ENCODE measurements at regions not wholly inside any gene's neighbourhood (a gene's known extent, or its start where the extent isn't known, plus 50 kb on each side); places are given as distances from the start of the nearest gene placed in this dataset.

DNA sequence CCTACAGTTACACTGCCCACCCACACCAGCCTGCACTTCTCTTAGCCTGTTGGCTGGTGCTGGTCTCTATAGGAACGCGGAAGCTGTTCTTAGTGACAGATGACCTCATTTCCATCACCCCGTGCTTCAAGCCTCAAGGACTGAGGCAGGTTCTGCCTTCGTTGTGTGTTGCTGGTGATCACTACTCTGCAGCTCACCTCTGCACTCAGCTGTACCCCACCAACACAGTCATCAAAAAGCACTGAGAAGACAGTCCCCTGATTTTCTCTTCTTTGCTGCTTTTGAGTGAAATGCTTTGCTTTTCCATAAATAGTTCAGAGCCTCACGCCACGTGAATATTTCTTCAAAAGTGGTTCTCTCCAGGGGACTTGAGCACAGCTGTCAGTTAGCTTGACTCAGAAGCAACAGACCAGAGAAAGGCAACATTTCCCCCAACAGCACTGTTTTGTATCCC lies 225.7 kb upstream of the CCDC150 start:
- TF ChIP-seq EZH2 (IDR thresholded peaks at IDR 0.05) (no peak), CTCF (IDR thresholded peaks at IDR 0.05) (no peak), EZH2phosphoT487 (IDR thresholded peaks at IDR 0.05) (no peak)
- Histone ChIP-seq H3F3A (ENCODE audit: low read depth) (no peaks in the 10 kb centered on the region), H3K36me3 (no peaks in the 10 kb centered on the region), H3K9me3 (ENCODE audit: low read depth) (no peaks in the 10 kb centered on the region), H3K4me1 (no peaks in the 10 kb centered on the region), H3K27ac (no peak overlapping the region), H3K4me3 (no peak overlapping the region), H3K79me2 (ENCODE audit: low read depth) (no peaks in the 10 kb centered on the region), H4K20me1 (ENCODE audit: low read depth) (no peaks in the 10 kb centered on the region), H3K9ac (no peak overlapping the region), H3K27me3 (no peaks in the 10 kb centered on the region), H3K4me2 (no peak overlapping the region), H2AFZ (replicated peaks) (no peak overlapping the region)
- Mint-ChIP-seq H3K27ac (peak overlapping the region; percentile 64), H3K27me3 (ENCODE audit: insufficient read depth, low read depth) (no peaks in the 10 kb centered on the region), H3K36me3 (peaks cover 3% of the 10 kb centered on the region), H3K4me3 (no peak overlapping the region), H3K4me1 (peaks cover 9% of the 10 kb centered on the region), H3K9me3 (no peaks in the 10 kb centered on the region)
- no peak for DNase-seq (ENCODE audit: low spot score)

DNA sequence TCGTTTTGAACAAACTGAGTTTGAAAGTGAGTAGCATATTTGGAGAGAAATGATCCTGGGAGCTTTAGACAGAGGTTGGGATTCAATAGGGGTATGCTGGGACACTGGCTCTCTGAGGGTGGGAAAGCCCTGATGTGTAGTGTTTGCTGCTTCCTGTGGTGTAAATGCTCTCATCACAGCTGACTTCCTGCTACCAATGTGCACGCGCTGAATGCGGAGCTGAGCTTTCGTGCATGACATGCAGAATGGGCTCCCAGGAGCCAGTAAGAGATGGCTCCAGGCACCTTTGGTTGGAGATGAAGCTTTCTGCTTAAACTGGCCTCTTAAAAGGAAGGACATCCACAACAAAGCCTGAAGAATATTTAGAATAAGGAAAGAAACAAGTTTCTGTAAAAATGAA lies 224.1 kb upstream of the CCDC150 start:
- H3K4me1 ChIP-seq = no peaks in the 10 kb centered on the region
- no peak overlapping the region for H3K4me2 ChIP-seq
- H3K9me3 Mint-ChIP-seq = no peaks in the 10 kb centered on the region
- H3K27ac ChIP-seq = no peak overlapping the region
- H3K9me3 ChIP-seq (ENCODE audit: low read depth) = no peaks in the 10 kb centered on the region
- H3K9ac ChIP-seq = no peak overlapping the region
- H3K4me3 ChIP-seq = no peak overlapping the region
- H2AFZ ChIP-seq (replicated peaks) = no peak overlapping the region
- no peaks in the 10 kb centered on the region for H3K79me2 ChIP-seq (ENCODE audit: low read depth)
- no peaks in the 10 kb centered on the region for H4K20me1 ChIP-seq (ENCODE audit: low read depth)
- H3K4me1 Mint-ChIP-seq = peaks cover 9% of the 10 kb centered on the region
- H3F3A ChIP-seq (ENCODE audit: low read depth) = no peaks in the 10 kb centered on the region
- H3K36me3 Mint-ChIP-seq = peaks cover 3% of the 10 kb centered on the region
- no peaks in the 10 kb centered on the region for H3K36me3 ChIP-seq
- DNase-seq (ENCODE audit: low spot score) = no peak
- H3K27ac Mint-ChIP-seq = no peak overlapping the region
- no peaks in the 10 kb centered on the region for H3K27me3 ChIP-seq
- H3K27me3 Mint-ChIP-seq (ENCODE audit: insufficient read depth, low read depth) = no peaks in the 10 kb centered on the region
- TF ChIP-seq EZH2 (IDR thresholded peaks at IDR 0.05) = no peak
- H3K4me3 Mint-ChIP-seq = no peak overlapping the region

DNA sequence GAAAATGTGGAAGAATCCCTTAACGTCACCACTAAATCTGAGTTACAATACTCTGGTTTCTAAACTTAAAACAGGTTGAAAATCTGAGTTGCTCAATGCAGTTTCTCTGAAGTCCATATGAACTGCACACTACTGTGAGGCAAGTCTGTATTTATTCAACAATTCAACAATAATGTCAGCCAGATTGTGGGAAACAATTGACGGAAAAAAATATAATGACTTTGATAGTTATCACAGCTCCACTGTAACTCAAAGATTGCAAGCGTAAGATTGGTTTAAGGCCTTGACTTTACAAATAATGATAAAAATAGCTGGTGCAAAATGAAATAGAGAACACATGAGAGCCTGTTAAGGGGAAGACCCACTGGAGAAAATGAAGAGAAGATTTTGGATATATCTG lies 219.4 kb upstream of the CCDC150 start:
- no peak overlapping the region for H3K27ac Mint-ChIP-seq
- DNase-seq (ENCODE audit: low spot score) = no peak

More for the DNA sequence above, 219.4 kb upstream of the CCDC150 start:
- H2AFZ ChIP-seq (replicated peaks) = no peak overlapping the region
- H3K36me3 Mint-ChIP-seq = peaks cover 2% of the 10 kb centered on the region
- H3K4me1 ChIP-seq = no peaks in the 10 kb centered on the region
- no peaks in the 10 kb centered on the region for H3F3A ChIP-seq (ENCODE audit: low read depth)
- TF ChIP-seq EZH2phosphoT487 (IDR thresholded peaks at IDR 0.05) = no peak
- TF ChIP-seq EZH2 (IDR thresholded peaks at IDR 0.05) = no peak
- no peak for TF ChIP-seq CTCF (IDR thresholded peaks at IDR 0.05)
- H3K27me3 ChIP-seq = no peaks in the 10 kb centered on the region
- no peak overlapping the region for H3K27ac ChIP-seq
- H3K9ac ChIP-seq = no peak overlapping the region
- no peaks in the 10 kb centered on the region for H3K27me3 Mint-ChIP-seq (ENCODE audit: insufficient read depth, low read depth)
- no peak overlapping the region for H3K4me3 Mint-ChIP-seq
- no peaks in the 10 kb centered on the region for H3K79me2 ChIP-seq (ENCODE audit: low read depth)
- peaks cover 8% of the 10 kb centered on the region for H3K4me1 Mint-ChIP-seq
- H3K36me3 ChIP-seq = no peaks in the 10 kb centered on the region
- H3K9me3 ChIP-seq (ENCODE audit: low read depth) = no peaks in the 10 kb centered on the region
- H4K20me1 ChIP-seq (ENCODE audit: low read depth) = no peaks in the 10 kb centered on the region
- H3K4me3 ChIP-seq = no peak overlapping the region
- no peak overlapping the region for H3K4me2 ChIP-seq
- no peaks in the 10 kb centered on the region for H3K9me3 Mint-ChIP-seq
